ENCODE measurements at regions not wholly inside any gene's neighbourhood (a gene's known extent, or its start where the extent isn't known, plus 50 kb on each side); places are given as distances from the start of the nearest gene placed in this dataset.

GRCh38 chr3:181040030-181040429, 50.5 kb upstream of the DNAJC19 start:
- TF ChIP-seq CTCF (IDR thresholded peaks at IDR 0.05; ENCODE audit: insufficient read depth, low read length, poor library complexity, severe bottlenecking) (no peak), EZH2phosphoT487 (conservative IDR thresholded peaks at IDR 0.05; ENCODE audit: low read length) (no peak)

Measured in SU-DHL-6 (cell line).